PC-3 (cell line): ENCODE measurements at regions not wholly inside any gene's neighbourhood (a gene's known extent, or its start where the extent isn't known, plus 50 kb on each side); places are given as distances from the start of the nearest gene placed in this dataset.

ENCODE experiments used
- CTCF ChIP-seq: fragments of 300-600 bp; sonication (generic); conservative IDR thresholded peaks from 2 replicates; pipeline ENCODE4 v1.5.1; 2017; ENCODE audit warnings: antibody characterized with exemption, low read depth, mild to moderate bottlenecking, low read length
- EZH2 ChIP-seq: fragments of 300-600 bp; sonication (generic); IDR thresholded peaks from one replicate; pipeline ENCODE4 v1.6.1; 2017; ENCODE audit warnings: antibody characterized with exemption, mild to moderate bottlenecking, low read length; ENCODE audit not compliant: unreplicated experiment

GRCh38 chr5:106386287-106386686, 1284.5 kb downstream of the EFNA5 start:
- no peak for TF ChIP-seq CTCF
- no peak for TF ChIP-seq EZH2
